ENCODE measurements at regions not wholly inside any gene's neighbourhood (a gene's known extent, or its start where the extent isn't known, plus 50 kb on each side); places are given as distances from the start of the nearest gene placed in this dataset.

DNA sequence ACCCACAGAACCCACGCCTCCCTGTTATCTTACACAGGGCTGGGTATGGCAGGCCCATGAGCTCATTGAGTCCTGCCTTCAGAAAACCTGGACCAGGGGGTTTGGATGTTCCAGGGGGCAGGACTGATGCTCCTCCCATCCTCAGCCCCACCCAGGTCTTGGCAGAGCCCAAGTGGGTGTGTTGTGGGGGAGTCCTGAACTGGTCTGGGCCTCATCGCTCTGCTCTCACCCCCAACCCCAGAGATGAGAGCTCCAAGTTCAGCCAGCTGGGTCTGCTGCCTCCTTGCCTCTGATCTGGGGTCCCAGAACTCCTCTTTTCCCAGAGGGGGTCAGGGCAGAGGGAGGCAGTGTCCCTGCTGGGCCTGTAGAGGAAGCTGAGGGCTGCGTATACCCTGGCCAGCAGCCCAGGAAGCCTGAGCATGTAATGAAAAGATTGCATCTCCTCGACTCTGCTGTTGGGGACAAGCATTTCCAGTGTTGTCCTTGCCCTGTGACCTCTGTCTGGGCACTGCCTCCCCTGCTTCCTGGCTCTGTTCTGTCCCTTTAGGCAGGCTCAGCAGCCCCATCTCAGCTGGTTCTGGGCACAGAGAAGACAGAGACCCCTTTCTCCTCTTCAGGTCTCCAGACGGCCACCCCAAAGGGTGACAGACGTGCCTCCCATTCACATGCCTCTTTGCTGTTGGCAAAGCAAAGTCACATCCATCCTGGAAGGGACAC, 54.7 kb upstream of the EPS8L3 start:
- TF ChIP-seq, protein P1, sequence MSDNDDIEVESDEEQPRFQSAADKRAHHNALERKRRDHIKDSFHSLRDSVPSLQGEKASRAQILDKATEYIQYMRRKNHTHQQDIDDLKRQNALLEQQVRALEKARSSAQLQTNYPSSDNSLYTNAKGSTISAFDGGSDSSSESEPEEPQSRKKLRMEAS (IDR thresholded peaks at IDR 0.05): no peak
- TF ChIP-seq EP300 (IDR thresholded peaks at IDR 0.05; ENCODE audit: borderline replicate concordance) (no peak), FOXM1 (IDR thresholded peaks at IDR 0.05; ENCODE audit: borderline replicate concordance, low read depth) (no peak), CEBPB (IDR thresholded peaks at IDR 0.05) (no peak), TCF12 (IDR thresholded peaks at IDR 0.05; ENCODE audit: low read depth) (no peak), RAD21 (IDR thresholded peaks at IDR 0.05; ENCODE audit: low read depth) (no peak), REST (IDR thresholded peaks at IDR 0.05; ENCODE audit: low read depth) (no peak), CREB1 (IDR thresholded peaks at IDR 0.05; ENCODE audit: low read depth) (no peak), YY1 (IDR thresholded peaks at IDR 0.05; ENCODE audit: low read depth) (no peak), TAF1 (IDR thresholded peaks at IDR 0.05; ENCODE audit: low read depth) (no peak), NFIC (IDR thresholded peaks at IDR 0.05) (no peak)

Measured in Ishikawa (cell line).